VCaP (cell line): ENCODE measurements at regions not wholly inside any gene's neighbourhood (a gene's known extent, or its start where the extent isn't known, plus 50 kb on each side); places are given as distances from the start of the nearest gene placed in this dataset.
"Not testable (repeated sequence)": the region's sequence is repeated elsewhere in the genome, so short reads cannot be mapped to it uniquely, and the experiment has no call there.

Experiments
- H3K27ac ChIP-seq: fragments of 450-650 bp; 2 replicates; pipeline ENCODE4 v1.5.1; 2017
- CTCF ChIP-seq: fragments of 450-650 bp; conservative IDR thresholded peaks from 2 replicates; pipeline ENCODE4 v1.5.1; 2017; ENCODE audit warnings: mild to moderate bottlenecking, moderate library complexity

- H3K27ac ChIP-seq: no peak overlapping the region
- TF ChIP-seq CTCF: no peak
Measured at GRCh38 chr1:5768014-5768413, 224.2 kb downstream of the NPHP4 start.

GRCh38 chr1:5766996-5767395, 225.2 kb downstream of the NPHP4 start:
- not testable (repeated sequence) for H3K27ac ChIP-seq

GRCh38 chr1:5765997-5766913, 226.0 kb downstream of the NPHP4 start:
- H3K27ac ChIP-seq: peak overlapping the region; percentile 9; the same call in 1 of the 2 replicates
- no peak for TF ChIP-seq CTCF

GRCh38 chr1:5765483-5765882, 226.7 kb downstream of the NPHP4 start:
- H3K27ac ChIP-seq: peak overlapping the region; percentile 9; the same call in 1 of the 2 replicates
- TF ChIP-seq CTCF: 0 out of 2 replicates have a peak, but pooled peaks have one; percentile 6

- H3K27ac ChIP-seq: no peak overlapping the region
- TF ChIP-seq CTCF: no peak
Measured at GRCh38 chr1:5764959-5765358, 227.3 kb downstream of the NPHP4 start.

GRCh38 chr1:5764464-5764863, 227.8 kb downstream of the NPHP4 start:
- H3K27ac ChIP-seq: no peak overlapping the region
- TF ChIP-seq CTCF: no peak

- TF ChIP-seq CTCF: no peak
- no peak overlapping the region for H3K27ac ChIP-seq
Measured at GRCh38 chr1:5763696-5764370, 228.4 kb downstream of the NPHP4 start.
